K562 (cell line): ENCODE measurements at regions not wholly inside any gene's neighbourhood (a gene's known extent, or its start where the extent isn't known, plus 50 kb on each side); places are given as distances from the start of the nearest gene placed in this dataset.

ENCODE experiments used
- CHAMP1 ChIP-seq: fragments of 450-650 bp; IDR thresholded peaks from 2 replicates; pipeline ENCODE4 v1.6.1; 2016; ENCODE audit warnings: mild to moderate bottlenecking
- CHD7 ChIP-seq: fragments of 200-600 bp; sonication (generic); IDR thresholded peaks from one replicate; pipeline ENCODE4 v1.6.1; 2012; ENCODE audit warnings: mild to moderate bottlenecking, low read depth, low read length, inconsistent platforms
- NFATC3 ChIP-seq: fragments of 450-650 bp; IDR thresholded peaks from 2 replicates; pipeline ENCODE4 v1.6.1; 2017; ENCODE audit warnings: mild to moderate bottlenecking
- POU5F1 ChIP-seq: fragments of 150-350 bp; IDR thresholded peaks from 2 replicates; pipeline ENCODE4 v1.6.1; 2014; ENCODE audit warnings: borderline replicate concordance, low read length, low read depth, mild to moderate bottlenecking; ENCODE audit not compliant: partially characterized antibody
- TEAD2 ChIP-seq: fragments of 450-650 bp; IDR thresholded peaks from 2 replicates; pipeline ENCODE4 v1.6.1; 2016; ENCODE audit warnings: missing genetic modification characterization, control low read depth, missing compliant biosample characterization
- ZBTB34 ChIP-seq: fragments of 250-450 bp; sonication (Bioruptor Pico); IDR thresholded peaks from 2 replicates; pipeline ENCODE4 v1.8.0; 2021; ENCODE audit warnings: mild to moderate bottlenecking, moderate library complexity
- ZNF280A ChIP-seq: fragments of 450-650 bp; IDR thresholded peaks from 2 replicates; pipeline ENCODE4 v1.6.1; 2018; ENCODE audit warnings: mild to moderate bottlenecking, low read depth; ENCODE audit not compliant: partially characterized antibody

GRCh38 chr4:19657856-19658255 lies 593.8 kb upstream of the SLIT2 start (continued):
- no peak for TF ChIP-seq CHD7
- no peak for TF ChIP-seq POU5F1
- TF ChIP-seq CHAMP1 = no peak
- TF ChIP-seq NFATC3 = no peak
- no peak for TF ChIP-seq ZNF280A
- no peak for TF ChIP-seq TEAD2
- no peak for TF ChIP-seq ZBTB34 (CRISPR knock-in tag)
- TF ChIP-seq, all 486 proteins: peak for 0
